Pancreas (tissue), 10 donors: ENCODE measurements at regions not wholly inside any gene's neighbourhood (a gene's known extent, or its start where the extent isn't known, plus 50 kb on each side); places are given as distances from the start of the nearest gene placed in this dataset.

ENCODE experiments used
- ATAC-seq, 4 donors: fragments of 200-7000 bp; cut with Tn5 transposase; one replicate each; pipeline versions ENCODE4 v1.8.0 to v1.9.1; 2020; ENCODE audit warnings: mild to moderate bottlenecking in 4 of 4, moderate library complexity in 4 of 4
- DNase-seq, 6 donors: peaks; one replicate each; pipeline ENCODE4 v3.0.0-alpha.2; 2020
- FAIRE-seq: peaks from 2 replicates; lab custom pipeline; 2012; peaks lifted over from hg19 to GRCh38; lab: Jason Lieb, UNC
- H3K27ac ChIP-seq, 4 donors: fragments of 200-600 bp; sonication (generic); 1 replicate in 3 of 4; 2 replicates in 1 of 4; pipeline versions ENCODE4 v1.5.0 to v1.8.0; 2020
- H3K27me3 ChIP-seq, 4 donors: fragments of 200-600 bp; one replicate each; pipeline ENCODE4 v1.8.0; 2021
- H3K36me3 ChIP-seq, 3 donors: fragments of 200-600 bp; sonication (generic) in 1 of 3; one replicate each; pipeline versions ENCODE4 v1.5.0 to v1.8.0; 2020 to 2021
- H3K4me1 ChIP-seq, 3 donors: fragments of 200-600 bp; one replicate each; pipeline ENCODE4 v1.8.0; 2021
- H3K4me3 ChIP-seq, 4 donors: fragments of 200-600 bp; sonication (generic) in 2 of 4; one replicate each; pipeline versions ENCODE4 v1.5.0 to v1.8.0; 2020 to 2021
- H3K9me3 ChIP-seq, 4 donors: fragments of 200-600 bp; one replicate each; pipeline ENCODE4 v1.8.0; 2021
- CTCF ChIP-seq, 4 donors: fragments of 200-600 bp; sonication (generic) in 3 of 4; IDR thresholded peaks; one replicate each; pipeline versions ENCODE4 v1.5.0 to v1.8.0; 2021; ENCODE audit warnings: antibody characterized with exemption in 4 of 4
- WGBS, 2 donors: extraction: QIAGEN DNeasy Blood & Tissue Kit; methylation state at CpG; one replicate each; pipeline ENCODE4 v1.1.7; 2013; 5-methylcytosine and 5-hydroxymethylcytosine counted together
- intact Hi-C, 3 donors: fragments of 100-400 bp; cut with DNase I; formaldehyde crosslinking; loops; one replicate each; pipeline versions ENCODE4 v1.11.1 to v1.14.2; 2022
- donor health status: healthy with polysubstance abuse.
- donor health status: DM: no; HTN: no; CAD: no; lungs with moderate emphysema.
- donor health status: DM: no; HTN: no; CAD: no.
- donor health status: control.
- donor health status: control.
- donor health status: Bipolar disorder and iron deficiency.
- donor health status: DM: yes; HTN: yes; CAD: no.
- donor health status: DM: no; HTN: no; CAD: no.
- donor health status: DM: no; HTN: no; CAD: no.
- donor health status: DM: yes; HTN: yes; CAD: no.

DNA sequence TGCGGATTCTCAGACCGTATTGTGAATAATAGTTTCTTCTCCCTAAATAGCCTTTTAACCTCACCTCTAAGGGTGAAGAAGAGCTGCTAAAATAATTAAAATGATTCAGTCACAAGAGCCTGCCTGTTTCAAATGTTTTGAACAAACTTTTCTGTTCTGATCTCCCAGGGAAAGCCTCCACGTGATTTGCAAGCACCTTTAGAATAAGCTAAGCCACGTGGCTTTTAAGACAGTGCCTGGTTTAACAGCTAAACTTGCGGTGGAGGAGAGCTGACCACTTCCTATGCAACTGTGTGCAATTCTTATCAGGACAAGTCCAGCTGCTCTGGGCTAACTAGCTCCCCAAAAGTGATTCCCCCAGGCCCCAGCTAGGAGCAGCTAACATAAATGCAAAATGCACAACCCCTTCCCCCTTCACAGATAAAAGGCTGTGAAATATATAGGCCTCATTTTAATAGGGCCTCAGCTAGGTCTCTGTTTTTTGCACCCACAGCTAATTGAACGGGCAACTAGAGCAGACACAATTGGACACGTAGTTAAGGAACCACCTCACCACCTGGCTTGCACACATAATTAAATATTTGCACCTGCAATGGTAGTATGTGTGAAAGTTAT is 401.2 kb upstream of the NR2F2 start:
- no peak for ATAC-seq
- DNase-seq: no peak
- Histone ChIP-seq H3K9me3 (no peaks in the 10 kb centered on the region), H3K27ac (no peak overlapping the region), H3K36me3 (no peaks in the 10 kb centered on the region), H3K4me3 (no peak overlapping the region), H3K27me3 (no peaks in the 10 kb centered on the region), H3K4me1 (no peaks in the 10 kb centered on the region)
- intact Hi-C loops: no loop called here
- no peak for TF ChIP-seq CTCF (IDR thresholded peaks at IDR 0.05)
- 66 to 69% methylated on average over 7 of the region's 7 CpGs for WGBS, 2 donors
- FAIRE-seq: no peak

GRCh38 chr15:95930659-95931375 is 399.7 kb upstream of the NR2F2 start:
- Histone ChIP-seq H3K36me3 (no peaks in the 10 kb centered on the region), H3K27ac (no peak overlapping the region), H3K4me3 (no peak overlapping the region), H3K4me1 (no peaks in the 10 kb centered on the region), H3K27me3 (no peaks in the 10 kb centered on the region), H3K9me3 (no peaks in the 10 kb centered on the region)
- no peak for ATAC-seq
- TF ChIP-seq CTCF (IDR thresholded peaks at IDR 0.05): no peak
- FAIRE-seq: no peak
- intact Hi-C loops: no loop called here
- no peak for DNase-seq
- WGBS, 2 donors: 62 to 67% methylated on average over 10 of the region's 10 CpGs

DNA sequence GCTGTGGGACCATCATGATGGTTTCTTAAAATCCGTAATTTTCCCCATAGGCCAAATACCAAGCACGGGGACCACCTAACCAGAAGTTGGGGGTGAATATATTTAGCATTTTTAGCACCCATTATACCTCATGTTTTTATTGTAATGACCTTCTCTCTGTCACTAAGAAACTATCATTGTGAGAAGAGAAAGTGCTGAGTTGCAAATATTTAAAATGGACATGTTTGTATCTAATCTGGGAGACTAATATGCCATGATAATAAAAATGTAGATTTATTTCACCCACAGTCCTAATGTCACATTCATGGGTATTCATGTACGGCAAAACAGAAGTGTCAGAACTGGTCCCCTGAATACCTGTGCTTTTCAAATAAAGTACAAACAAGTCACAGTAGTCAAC is 398.9 kb upstream of the NR2F2 start:
- Histone ChIP-seq H3K4me1 (no peaks in the 10 kb centered on the region), H3K36me3 (no peaks in the 10 kb centered on the region), H3K9me3 (no peaks in the 10 kb centered on the region), H3K4me3 (no peak overlapping the region), H3K27ac (no peak overlapping the region), H3K27me3 (no peaks in the 10 kb centered on the region)
- intact Hi-C loops: no loop called here
- ATAC-seq (no peak), DNase-seq (no peak), FAIRE-seq (no peak)
- no peak for TF ChIP-seq CTCF (IDR thresholded peaks at IDR 0.05)
- 74 to 86% methylated on average over 3 of the region's 3 CpGs for WGBS, 2 donors

DNA sequence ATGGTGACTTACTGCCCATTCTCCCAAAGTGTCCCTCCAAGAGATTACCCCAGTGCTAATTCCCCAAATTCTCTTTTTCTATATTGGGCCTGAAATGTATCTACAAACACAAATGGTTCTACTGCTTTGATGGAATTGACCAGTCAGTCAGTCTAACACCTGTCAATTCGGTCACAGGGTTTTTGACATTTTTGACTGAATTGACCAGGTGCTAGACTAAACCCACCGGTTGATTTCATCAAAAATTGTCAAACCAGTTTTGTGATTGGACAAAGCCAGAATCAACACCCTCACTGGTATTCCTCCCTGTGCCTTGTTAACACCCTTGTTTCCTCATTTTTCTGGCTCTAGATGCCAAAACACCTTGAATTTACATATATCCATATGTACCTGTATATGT is 398.4 kb upstream of the NR2F2 start:
- Histone ChIP-seq H3K27ac (no peak overlapping the region), H3K36me3 (no peaks in the 10 kb centered on the region), H3K27me3 (no peaks in the 10 kb centered on the region), H3K9me3 (no peaks in the 10 kb centered on the region), H3K4me1 (no peaks in the 10 kb centered on the region), H3K4me3 (no peak overlapping the region)
- 88 to 95% methylated on average over 2 of the region's 2 CpGs for WGBS, 2 donors
- DNase-seq (no peak), FAIRE-seq (no peak), ATAC-seq (no peak)
- intact Hi-C loops: no loop called here
- no peak for TF ChIP-seq CTCF (IDR thresholded peaks at IDR 0.05)

- TF ChIP-seq CTCF (IDR thresholded peaks at IDR 0.05): no peak
- DNase-seq (no peak), ATAC-seq (no peak), FAIRE-seq (no peak)
- WGBS, 2 donors: 75 to 90% methylated on average over 4 of the region's 4 CpGs
- intact Hi-C loops: no loop called here
- no peaks in the 10 kb centered on the region for H3K27me3 ChIP-seq
- H3K4me1 ChIP-seq: no peaks in the 10 kb centered on the region
- no peaks in the 10 kb centered on the region for H3K36me3 ChIP-seq
- no peak overlapping the region for H3K27ac ChIP-seq
- H3K9me3 ChIP-seq: no peaks in the 10 kb centered on the region
- H3K4me3 ChIP-seq: no peak overlapping the region
These were observed 397.8 kb upstream of the NR2F2 start for GRCh38 chr15:95932676-95933075.
